VCaP (cell line): ENCODE measurements at regions not wholly inside any gene's neighbourhood (a gene's known extent, or its start where the extent isn't known, plus 50 kb on each side); places are given as distances from the start of the nearest gene placed in this dataset.
A peak's percentile ranks its signal among the peaks of the same experiment; 100 is the strongest.

Experiments
- H3K27ac ChIP-seq: fragments of 450-650 bp; 2 replicates; pipeline ENCODE4 v1.5.1; 2017
- CTCF ChIP-seq: fragments of 450-650 bp; conservative IDR thresholded peaks from 2 replicates; pipeline ENCODE4 v1.5.1; 2017; ENCODE audit warnings: mild to moderate bottlenecking, moderate library complexity

- no peak for TF ChIP-seq CTCF
- peak overlapping the region; percentile 15; the same call in 1 of the 2 replicates for H3K27ac ChIP-seq
Observed at GRCh38 chr6:92762443-92763273, 656.7 kb downstream of the EPHA7 start.

GRCh38 chr6:92759178-92759577, 660.2 kb downstream of the EPHA7 start:
- TF ChIP-seq CTCF = no peak
- no peak overlapping the region for H3K27ac ChIP-seq

- no peak for TF ChIP-seq CTCF
- H3K27ac ChIP-seq = no peak overlapping the region
Observed at GRCh38 chr6:92757925-92758324, 661.4 kb downstream of the EPHA7 start.

GRCh38 chr6:92756912-92757311, 662.4 kb downstream of the EPHA7 start:
- TF ChIP-seq CTCF = no peak
- no peak overlapping the region for H3K27ac ChIP-seq

GRCh38 chr6:92753956-92754355, 665.4 kb downstream of the EPHA7 start:
- TF ChIP-seq CTCF = no peak
- H3K27ac ChIP-seq = no peak overlapping the region

GRCh38 chr6:92752114-92752513, 667.2 kb downstream of the EPHA7 start:
- no peak overlapping the region for H3K27ac ChIP-seq
- no peak for TF ChIP-seq CTCF

GRCh38 chr6:92748131-92748530, 671.2 kb downstream of the EPHA7 start:
- H3K27ac ChIP-seq = no peak overlapping the region
- TF ChIP-seq CTCF = no peak
